Natural killer cell (primary cell): ENCODE measurements at regions not wholly inside any gene's neighbourhood (a gene's known extent, or its start where the extent isn't known, plus 50 kb on each side); places are given as distances from the start of the nearest gene placed in this dataset.
"Not testable (repeated sequence)": the region's sequence is repeated elsewhere in the genome, so short reads cannot be mapped to it uniquely, and the experiment has no call there.

Experiments used
- ATAC-seq, 3 donors: fragments of 150-1000 bp in 2 of 3; fragments of 200-7000 bp in 1 of 3; cut with Tn5 transposase; 1 replicate in 1 of 3; 2 replicates in 2 of 3; pipeline ENCODE4 v1.10.0; 2021; ENCODE audit warnings: mild to moderate bottlenecking in 2 of 3, moderate library complexity in 2 of 3
- DNase-seq, 2 donors: peaks; one replicate each; pipeline versions ENCODE4 v3.0.0 to v3.0.0-alpha.2; 2013 to 2021; ENCODE audit warnings: mixed read lengths in 1 of 2
- H3K27ac ChIP-seq: one replicate; pipeline ENCODE4 v1.5.1; 2013; ENCODE audit warnings: mild to moderate bottlenecking, low read length
- H3K27me3 ChIP-seq: one replicate; pipeline ENCODE4 v1.6.1; 2013; ENCODE audit warnings: low read length; ENCODE audit not compliant: control insufficient read depth, insufficient read depth
- H3K36me3 ChIP-seq: one replicate; pipeline ENCODE4 v1.6.1; 2013; ENCODE audit warnings: low read length; ENCODE audit not compliant: control insufficient read depth, insufficient read depth
- H3K4me1 ChIP-seq: one replicate; pipeline ENCODE4 v1.6.1; 2013; ENCODE audit warnings: low read length; ENCODE audit not compliant: control insufficient read depth, insufficient read depth
- H3K4me3 ChIP-seq: one replicate; pipeline ENCODE4 v1.5.1; 2013; ENCODE audit warnings: low read length
- H3K9me3 ChIP-seq: one replicate; pipeline ENCODE4 v1.6.1; 2013; ENCODE audit warnings: low read length; ENCODE audit not compliant: control insufficient read depth, insufficient read depth
- H3K27ac Mint-ChIP-seq, 2 donors: one replicate each; pipeline ENCODE4 v1.8.0; 2022; ENCODE audit warnings: mild to moderate bottlenecking in 2 of 2, mixed read lengths in 2 of 2, moderate library complexity in 1 of 2
- H3K27me3 Mint-ChIP-seq, 2 donors: one replicate each; pipeline ENCODE4 v1.8.0; 2022; ENCODE audit warnings: low read depth in 2 of 2, mixed read lengths in 2 of 2
- H3K36me3 Mint-ChIP-seq: one replicate; pipeline ENCODE4 v1.8.0; 2022; ENCODE audit warnings: mixed read lengths
- H3K4me1 Mint-ChIP-seq, 2 donors: one replicate each; pipeline ENCODE4 v1.8.0; 2022; ENCODE audit warnings: mixed read lengths in 2 of 2
- H3K4me3 Mint-ChIP-seq: one replicate; pipeline ENCODE4 v1.8.0; 2022; ENCODE audit warnings: mild to moderate bottlenecking, moderate library complexity, mixed read lengths
- H3K9me3 Mint-ChIP-seq, 2 donors: one replicate each; pipeline ENCODE4 v1.8.0; 2022; ENCODE audit warnings: mixed read lengths in 2 of 2
- CTCF ChIP-seq: fragments of 200-600 bp; IDR thresholded peaks from one replicate; pipeline ENCODE4 v1.8.0; 2022; ENCODE audit warnings: antibody characterized with exemption
- WGBS: methylation state at CpG from one replicate; pipeline ENCODE4 v1.1.7; 2013; ENCODE audit warnings: missing lambda C conversion rate; ENCODE audit not compliant: insufficient coverage; 5-methylcytosine and 5-hydroxymethylcytosine counted together
- intact Hi-C: fragments of 100-400 bp; cut with micrococcal nuclease; formaldehyde crosslinking; loops from one replicate; pipeline ENCODE4 v1.14.2; 2022

GRCh38 chr2:182606728-182607681, 109.1 kb upstream of the DNAJC10 start:
- TF ChIP-seq CTCF: no peak
- ATAC-seq (no peak), DNase-seq (no peak)
- Mint-ChIP-seq H3K27me3 (no peaks in the 10 kb centered on the region), H3K27ac (no peak overlapping the region), H3K36me3 (no peaks in the 10 kb centered on the region), H3K4me3 (no peak overlapping the region), H3K9me3 (peaks cover 0 to 4% of the 10 kb centered on the region in 2 donors), H3K4me1 (no peaks in the 10 kb centered on the region)
- Histone ChIP-seq H3K27me3 (no peaks in the 10 kb centered on the region), H3K4me1 (no peaks in the 10 kb centered on the region), H3K27ac (no peak overlapping the region), H3K9me3 (no peaks in the 10 kb centered on the region), H3K4me3 (no peak overlapping the region), H3K36me3 (no peaks in the 10 kb centered on the region)
- intact Hi-C loops: no loop called here
- 78% methylated on average over 7 of the region's 8 CpGs for WGBS

GRCh38 chr2:182608181-182608845, 107.7 kb upstream of the DNAJC10 start:
- peaks cover 0 to 4% of the 10 kb centered on the region in 2 donors for H3K9me3 Mint-ChIP-seq
- H3K4me3 ChIP-seq: no peak overlapping the region
- H3K27me3 Mint-ChIP-seq: no peaks in the 10 kb centered on the region
- H3K27ac ChIP-seq: no peak overlapping the region
- H3K27ac Mint-ChIP-seq: no peak overlapping the region
- no peak for TF ChIP-seq CTCF
- WGBS: 95% methylated on average over 47 of the region's 48 CpGs
- H3K36me3 Mint-ChIP-seq: no peaks in the 10 kb centered on the region
- ATAC-seq (no peak), DNase-seq (no peak)
- no peaks in the 10 kb centered on the region for H3K27me3 ChIP-seq
- no peaks in the 10 kb centered on the region for H3K4me1 ChIP-seq
- no peak overlapping the region for H3K4me3 Mint-ChIP-seq
- H3K36me3 ChIP-seq: no peaks in the 10 kb centered on the region
- H3K9me3 ChIP-seq: no peaks in the 10 kb centered on the region
- H3K4me1 Mint-ChIP-seq: no peaks in the 10 kb centered on the region
- intact Hi-C loops: no loop called here

- H3K9me3 ChIP-seq, H3K9me3 Mint-ChIP-seq, H3K27ac Mint-ChIP-seq, H3K36me3 ChIP-seq, DNase-seq, ATAC-seq, H3K36me3 Mint-ChIP-seq, intact Hi-C loops, H3K4me1 Mint-ChIP-seq, H3K27me3 ChIP-seq, H3K4me3 Mint-ChIP-seq, H3K4me1 ChIP-seq, H3K27ac ChIP-seq, H3K4me3 ChIP-seq, H3K27me3 Mint-ChIP-seq: not testable (repeated sequence)
- 92% methylated on average over 3 of the region's 4 CpGs for WGBS
Observed at GRCh38 chr2:182609005-182609404, 107.1 kb upstream of the DNAJC10 start.

GRCh38 chr2:182610231-182610630, 105.8 kb upstream of the DNAJC10 start:
- WGBS: 83% methylated on average over 2 of the region's 2 CpGs
- H3K27me3 ChIP-seq: no peaks in the 10 kb centered on the region

More at GRCh38 chr2:182610231-182610630, 105.8 kb upstream of the DNAJC10 start:
- TF ChIP-seq CTCF: no peak
- H3K27ac ChIP-seq: no peak overlapping the region
- H3K9me3 Mint-ChIP-seq: peaks cover 0 to 4% of the 10 kb centered on the region in 2 donors
- H3K4me3 ChIP-seq: no peak overlapping the region
- H3K27me3 Mint-ChIP-seq: no peaks in the 10 kb centered on the region
- ATAC-seq: no peak
- no peaks in the 10 kb centered on the region for H3K4me1 Mint-ChIP-seq
- no peak overlapping the region for H3K27ac Mint-ChIP-seq
- no peaks in the 10 kb centered on the region for H3K9me3 ChIP-seq
- no peak for DNase-seq
- H3K36me3 ChIP-seq: no peaks in the 10 kb centered on the region
- intact Hi-C loops: no loop called here
- no peaks in the 10 kb centered on the region for H3K4me1 ChIP-seq
- no peaks in the 10 kb centered on the region for H3K36me3 Mint-ChIP-seq
- H3K4me3 Mint-ChIP-seq: no peak overlapping the region
